ENCODE measurements at regions not wholly inside any gene's neighbourhood (a gene's known extent, or its start where the extent isn't known, plus 50 kb on each side); places are given as distances from the start of the nearest gene placed in this dataset.
A peak's percentile ranks its signal among the peaks of the same experiment; 100 is the strongest.

GRCh38 chr2:150292807-150293206 is 194.7 kb downstream of the RND3 start:
- H3K4me3 ChIP-seq (replicated peaks in 1 of 2; ENCODE audit: low read depth in 2 of 2, low read length in 2 of 2) = no peak overlapping the region
- TF ChIP-seq CTCF (IDR thresholded peaks at IDR 0.05; ENCODE audit: low read depth, low read length) = no peak
- peak in 1 of 2 donors; percentile 30 for DNase-seq (ENCODE audit: low read depth in 2 of 2)

- no peak for TF ChIP-seq CTCF (IDR thresholded peaks at IDR 0.05; ENCODE audit: low read depth, low read length)
- no peak overlapping the region for H3K4me3 ChIP-seq (replicated peaks in 1 of 2; ENCODE audit: low read depth in 2 of 2, low read length in 2 of 2)
- no peak for DNase-seq (ENCODE audit: low read depth in 2 of 2)
Measured at GRCh38 chr2:150292192-150292591, 195.3 kb downstream of the RND3 start.

- no peak overlapping the region for H3K4me3 ChIP-seq (replicated peaks in 1 of 2; ENCODE audit: low read depth in 2 of 2, low read length in 2 of 2)
- no peak for DNase-seq (ENCODE audit: low read depth in 2 of 2)
- no peak for TF ChIP-seq CTCF (IDR thresholded peaks at IDR 0.05; ENCODE audit: low read depth, low read length)
Measured at GRCh38 chr2:150286730-150287362, 200.6 kb downstream of the RND3 start.

GRCh38 chr2:150284116-150284515 is 203.4 kb downstream of the RND3 start:
- no peak for TF ChIP-seq CTCF (IDR thresholded peaks at IDR 0.05; ENCODE audit: low read depth, low read length)
- no peak for DNase-seq (ENCODE audit: low read depth in 2 of 2)

GRCh38 chr2:150282771-150283371 is 204.6 kb downstream of the RND3 start:
- TF ChIP-seq CTCF (IDR thresholded peaks at IDR 0.05; ENCODE audit: low read depth, low read length) = no peak
- peak in 1 of 2 donors; percentile 41 for DNase-seq (ENCODE audit: low read depth in 2 of 2)
- no peak overlapping the region for H3K4me3 ChIP-seq (replicated peaks in 1 of 2; ENCODE audit: low read depth in 2 of 2, low read length in 2 of 2)

More at GRCh38 chr2:150284116-150284515, 203.4 kb downstream of the RND3 start:
- no peak overlapping the region for H3K4me3 ChIP-seq (replicated peaks in 1 of 2; ENCODE audit: low read depth in 2 of 2, low read length in 2 of 2)

- no peak for TF ChIP-seq CTCF (IDR thresholded peaks at IDR 0.05; ENCODE audit: low read depth, low read length)
Measured at GRCh38 chr2:150282357-150282756, 205.1 kb downstream of the RND3 start.

More at GRCh38 chr2:150282357-150282756, 205.1 kb downstream of the RND3 start:
- no peak overlapping the region for H3K4me3 ChIP-seq (replicated peaks in 1 of 2; ENCODE audit: low read depth in 2 of 2, low read length in 2 of 2)
- DNase-seq (ENCODE audit: low read depth in 2 of 2) = no peak

All from cardiac fibroblast (primary cell).